ENCODE measurements at regions not wholly inside any gene's neighbourhood (a gene's known extent, or its start where the extent isn't known, plus 50 kb on each side); places are given as distances from the start of the nearest gene placed in this dataset.

DNA sequence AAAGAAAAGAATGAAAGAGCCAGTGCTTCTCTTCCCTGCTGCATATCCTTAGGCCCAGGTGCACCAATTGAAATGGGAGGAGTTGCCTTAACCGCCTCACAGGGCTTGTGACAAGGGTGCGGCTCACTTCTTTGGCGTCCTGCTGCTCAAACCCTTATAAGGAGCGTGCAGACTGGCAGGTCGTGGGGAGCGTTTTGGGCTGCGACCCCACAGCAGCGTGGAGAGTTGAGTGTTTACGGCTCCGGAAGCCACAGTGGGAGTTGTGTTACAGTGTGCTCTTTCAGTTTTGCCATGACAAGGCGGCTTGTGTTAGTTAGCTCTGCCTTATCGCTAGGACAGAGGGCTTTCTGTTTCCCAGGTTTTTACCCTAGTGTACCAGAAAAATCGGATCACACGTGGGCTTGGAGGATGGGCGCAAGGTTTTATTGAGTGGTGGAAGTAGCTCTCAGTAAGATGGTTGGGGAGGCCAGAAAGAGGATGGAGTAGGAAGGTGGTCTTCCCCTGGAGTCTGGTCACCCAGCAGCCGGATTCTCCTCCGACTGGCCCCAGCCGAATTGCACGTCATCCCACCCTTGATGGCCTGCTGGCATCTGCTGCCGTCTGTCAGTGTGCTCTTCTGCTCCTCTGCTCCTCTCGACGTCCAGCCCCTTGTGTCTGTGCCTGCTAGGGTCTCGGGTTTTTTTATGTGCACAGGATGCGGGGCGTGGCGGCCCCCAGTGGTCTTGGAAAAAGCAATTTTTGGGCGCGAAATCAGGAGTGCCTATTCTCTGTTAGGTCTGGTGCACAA lies 718.9 kb downstream of the ARAP2 start:
- H3K36me3 ChIP-seq, result no peaks in the 10 kb centered on the region
- TF ChIP-seq, protein P1, sequence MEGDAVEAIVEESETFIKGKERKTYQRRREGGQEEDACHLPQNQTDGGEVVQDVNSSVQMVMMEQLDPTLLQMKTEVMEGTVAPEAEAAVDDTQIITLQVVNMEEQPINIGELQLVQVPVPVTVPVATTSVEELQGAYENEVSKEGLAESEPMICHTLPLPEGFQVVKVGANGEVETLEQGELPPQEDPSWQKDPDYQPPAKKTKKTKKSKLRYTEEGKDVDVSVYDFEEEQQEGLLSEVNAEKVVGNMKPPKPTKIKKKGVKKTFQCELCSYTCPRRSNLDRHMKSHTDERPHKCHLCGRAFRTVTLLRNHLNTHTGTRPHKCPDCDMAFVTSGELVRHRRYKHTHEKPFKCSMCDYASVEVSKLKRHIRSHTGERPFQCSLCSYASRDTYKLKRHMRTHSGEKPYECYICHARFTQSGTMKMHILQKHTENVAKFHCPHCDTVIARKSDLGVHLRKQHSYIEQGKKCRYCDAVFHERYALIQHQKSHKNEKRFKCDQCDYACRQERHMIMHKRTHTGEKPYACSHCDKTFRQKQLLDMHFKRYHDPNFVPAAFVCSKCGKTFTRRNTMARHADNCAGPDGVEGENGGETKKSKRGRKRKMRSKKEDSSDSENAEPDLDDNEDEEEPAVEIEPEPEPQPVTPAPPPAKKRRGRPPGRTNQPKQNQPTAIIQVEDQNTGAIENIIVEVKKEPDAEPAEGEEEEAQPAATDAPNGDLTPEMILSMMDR (IDR thresholded peaks at IDR 0.05), result no peak
- no peak overlapping the region for H3K4me3 ChIP-seq
- no peaks in the 10 kb centered on the region for H3K27me3 ChIP-seq
- H3K9me3 ChIP-seq, result peaks cover 0 to under 1% (median 0%) of the 10 kb centered on the region in 11 donors
- ATAC-seq (no peak), DNase-seq (no peak)
- no peaks in the 10 kb centered on the region for H3K4me1 ChIP-seq
- WGBS, 2 donors, result 61 to 73% methylated on average over 27 to 28 of the region's 28 CpGs
- intact Hi-C loops (cut with DNase I), result no loop called here
- no peak overlapping the region for H3K27ac ChIP-seq

- ATAC-seq, result no peak
- H3K4me3 ChIP-seq, result no peak overlapping the region
- 93 to 95% methylated on average over 3 of the region's 3 CpGs for WGBS, 2 donors
- no peaks in the 10 kb centered on the region for H3K27me3 ChIP-seq
- H3K4me1 ChIP-seq, result no peaks in the 10 kb centered on the region
- peaks cover 0 to 6% (median 0%) of the 10 kb centered on the region in 11 donors for H3K9me3 ChIP-seq
- H3K27ac ChIP-seq, result no peak overlapping the region
- TF ChIP-seq, protein P1 (IDR thresholded peaks at IDR 0.05), result no peak
- no peaks in the 10 kb centered on the region for H3K36me3 ChIP-seq
- DNase-seq, result no peak
- intact Hi-C loops (cut with DNase I), result no loop called here
These were observed 717.9 kb downstream of the ARAP2 start for GRCh38 chr4:35526456-35526855.

- Histone ChIP-seq H3K36me3 (no peaks in the 10 kb centered on the region), H3K9me3 (peaks cover 0 to 13% (median 0%) of the 10 kb centered on the region in 11 donors), H3K4me3 (no peak overlapping the region), H3K27ac (no peak overlapping the region), H3K4me1 (no peaks in the 10 kb centered on the region), H3K27me3 (no peaks in the 10 kb centered on the region)
- TF ChIP-seq, protein P1 (IDR thresholded peaks at IDR 0.05), result no peak
- ATAC-seq (no peak), DNase-seq (no peak)
- intact Hi-C loops (cut with DNase I), result no loop called here
- WGBS, 2 donors, result 82 to 90% methylated on average over 5 of the region's 5 CpGs
These were observed 709.4 kb downstream of the ARAP2 start for GRCh38 chr4:35534962-35535361.

DNA sequence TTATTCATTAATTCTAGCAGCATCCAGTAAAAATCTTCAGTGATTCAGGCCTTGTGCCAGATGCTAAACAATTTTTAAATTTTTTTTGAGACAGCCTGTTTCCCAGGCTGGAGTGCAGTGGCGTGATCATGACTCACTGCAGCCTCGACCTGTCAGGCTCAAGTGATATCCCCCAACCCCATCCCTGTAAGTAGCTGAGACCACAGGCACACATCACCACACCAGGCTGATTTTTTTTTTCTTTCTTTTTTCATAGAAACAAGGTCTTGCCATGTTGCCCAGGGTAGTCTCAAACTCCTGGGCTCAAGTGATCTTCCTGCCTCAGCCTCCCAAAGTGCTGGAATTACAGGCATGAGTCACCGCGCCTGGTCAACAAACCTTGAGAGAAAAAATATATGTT lies 705.5 kb downstream of the ARAP2 start:
- Histone ChIP-seq H3K4me3 (no peak overlapping the region), H3K9me3 (peaks cover 0 to 25% (median 0%) of the 10 kb centered on the region in 11 donors), H3K36me3 (no peaks in the 10 kb centered on the region), H3K27me3 (no peaks in the 10 kb centered on the region), H3K4me1 (no peaks in the 10 kb centered on the region), H3K27ac (no peak overlapping the region)
- DNase-seq (no peak), ATAC-seq (no peak)
- TF ChIP-seq, protein P1 (IDR thresholded peaks at IDR 0.05), result no peak
- intact Hi-C loops (cut with DNase I), result no loop called here
- WGBS, 2 donors, result 57 to 63% methylated on average over 4 of the region's 4 CpGs
